Neural cell (in vitro differentiated cells): ENCODE measurements at regions not wholly inside any gene's neighbourhood (a gene's known extent, or its start where the extent isn't known, plus 50 kb on each side); places are given as distances from the start of the nearest gene placed in this dataset.

Experiments
- H2AFZ ChIP-seq: fragments of 200-600, 300-800 bp; sonication (generic), shearing (Covaris generic); 2 replicates; pipeline ENCODE4 v1.6.0; 2014; ENCODE audit warnings: low read depth, mild to moderate bottlenecking, antibody characterized with exemption, low read length, moderate library complexity
- H3F3A ChIP-seq: fragments of 200-600 bp; shearing (Covaris generic); 2 replicates; pipeline ENCODE4 v1.6.1; 2016; ENCODE audit warnings: mild to moderate bottlenecking, moderate library complexity, mixed read lengths, antibody characterized with exemption, low read length; ENCODE audit not compliant: insufficient read depth, poor library complexity, severe bottlenecking
- H3K27ac ChIP-seq: fragments of 200-600, 300-800 bp; sonication (generic), shearing (Covaris generic); 2 replicates; pipeline ENCODE4 v1.5.1; 2014; ENCODE audit warnings: mild to moderate bottlenecking, low read length, moderate library complexity
- H3K27me3 ChIP-seq: fragments of 300-800, 200-600 bp; sonication (generic), shearing (Covaris generic); 2 replicates; pipeline ENCODE4 v1.6.0; 2014; ENCODE audit warnings: mild to moderate bottlenecking, low read depth, low read length, moderate library complexity; ENCODE audit not compliant: insufficient read depth
- H3K36me3 ChIP-seq: fragments of 300-800, 200-600 bp; sonication (generic), shearing (Covaris generic); 2 replicates; pipeline ENCODE4 v1.5.1; 2014; ENCODE audit warnings: mild to moderate bottlenecking, antibody characterized with exemption, low read length, moderate library complexity; ENCODE audit not compliant: insufficient read depth
- H3K4me2 ChIP-seq: fragments of 300-800, 200-600 bp; sonication (generic), shearing (Covaris generic); 2 replicates; pipeline ENCODE4 v1.6.0; 2014; ENCODE audit warnings: mild to moderate bottlenecking, low read length
- H3K4me3 ChIP-seq: fragments of 300-800, 200-600 bp; sonication (generic), shearing (Covaris generic); 2 replicates; pipeline ENCODE4 v1.5.1; 2014; ENCODE audit warnings: mild to moderate bottlenecking, low read length, moderate library complexity
- H3K79me2 ChIP-seq: fragments of 200-600 bp; shearing (Covaris generic); replicated peaks from 2 replicates; pipeline ENCODE4 v1.6.0; 2014; ENCODE audit warnings: mild to moderate bottlenecking, low read length, moderate library complexity; ENCODE audit not compliant: insufficient read depth
- H3K9ac ChIP-seq: fragments of 300-800, 200-600 bp; sonication (generic), shearing (Covaris generic); 2 replicates; pipeline ENCODE4 v1.6.1; 2016; ENCODE audit warnings: mild to moderate bottlenecking, low read length, mixed read lengths
- H3K9me2 ChIP-seq: fragments of 200-600 bp; shearing (Covaris generic); 2 replicates; pipeline ENCODE4 v1.6.1; 2016; ENCODE audit warnings: mild to moderate bottlenecking, low read length, mixed read lengths; ENCODE audit not compliant: insufficient read depth
- H3K9me3 ChIP-seq: fragments of 200-600, 300-800 bp; sonication (generic), shearing (Covaris generic); 2 replicates; pipeline ENCODE4 v1.6.1; 2016; ENCODE audit warnings: mild to moderate bottlenecking, mixed run types, low read length, moderate library complexity, mixed read lengths
- H4K20me1 ChIP-seq: fragments of 200-600 bp; shearing (Covaris generic); 2 replicates; pipeline ENCODE4 v1.6.1; 2016; ENCODE audit warnings: mild to moderate bottlenecking, mixed run types; ENCODE audit not compliant: insufficient read depth
- CTCF ChIP-seq: fragments of 450-650 bp; IDR thresholded peaks from 2 replicates; pipeline ENCODE4 v1.5.1; 2014; ENCODE audit warnings: antibody characterized with exemption, mild to moderate bottlenecking, moderate library complexity; ENCODE audit not compliant: poor library complexity, severe bottlenecking
- EP300 ChIP-seq: fragments of 450-650 bp; conservative IDR thresholded peaks from 2 replicates; pipeline ENCODE4 v1.6.1; 2014; ENCODE audit warnings: antibody characterized with exemption, mild to moderate bottlenecking, moderate library complexity; ENCODE audit not compliant: poor library complexity, severe bottlenecking
- EZH2 ChIP-seq: fragments of 200-600, 300-800 bp; shearing (Covaris generic), sonication (generic); IDR thresholded peaks from 2 replicates; pipeline ENCODE4 v1.6.1; 2014; ENCODE audit warnings: antibody characterized with exemption, low read length, borderline replicate concordance, mild to moderate bottlenecking; ENCODE audit not compliant: insufficient read depth, poor library complexity, severe bottlenecking
- MXI1 ChIP-seq: fragments of 450-650 bp; conservative IDR thresholded peaks from 2 replicates; pipeline ENCODE4 v1.6.1; 2014; ENCODE audit warnings: antibody characterized with exemption, mild to moderate bottlenecking; ENCODE audit not compliant: poor library complexity, severe bottlenecking
- POLR2AphosphoS5 ChIP-seq: IDR thresholded peaks from 2 replicates; pipeline ENCODE4 v1.6.1; 2012
- RAD21 ChIP-seq: fragments of 450-650 bp; conservative IDR thresholded peaks from 2 replicates; pipeline ENCODE4 v1.6.1; 2014; ENCODE audit warnings: antibody characterized with exemption, mild to moderate bottlenecking, moderate library complexity
- REST ChIP-seq: IDR thresholded peaks from 2 replicates; pipeline ENCODE4 v1.6.1; 2012; ENCODE audit warnings: borderline replicate concordance
- SMC3 ChIP-seq: fragments of 450-650 bp; conservative IDR thresholded peaks from 2 replicates; pipeline ENCODE4 v1.6.1; 2014; ENCODE audit warnings: antibody characterized with exemption, mild to moderate bottlenecking, moderate library complexity; ENCODE audit not compliant: poor library complexity
- TAF1 ChIP-seq: IDR thresholded peaks from 2 replicates; pipeline ENCODE4 v1.6.1; 2012; ENCODE audit warnings: low read depth

- H3K9me2 ChIP-seq, result no peaks in the 10 kb centered on the region
- no peaks in the 10 kb centered on the region for H3F3A ChIP-seq
- no peaks in the 10 kb centered on the region for H3K9me3 ChIP-seq
- no peak overlapping the region for H3K4me3 ChIP-seq
- no peaks in the 10 kb centered on the region for H4K20me1 ChIP-seq
- H2AFZ ChIP-seq, result no peak overlapping the region
- H3K36me3 ChIP-seq, result no peaks in the 10 kb centered on the region
- H3K27me3 ChIP-seq, result no peaks in the 10 kb centered on the region
- no peak for TF ChIP-seq CTCF
- no peak for TF ChIP-seq SMC3
- TF ChIP-seq RAD21, result no peak
- no peak for TF ChIP-seq POLR2AphosphoS5
- no peak for TF ChIP-seq REST
- H3K4me2 ChIP-seq, result no peak overlapping the region
- H3K79me2 ChIP-seq, result no peaks in the 10 kb centered on the region
- H3K27ac ChIP-seq, result no peak overlapping the region
- H3K9ac ChIP-seq, result no peak overlapping the region
Observed at GRCh38 chr20:40280616-40281015, 408.4 kb downstream of the MAFB start.

DNA sequence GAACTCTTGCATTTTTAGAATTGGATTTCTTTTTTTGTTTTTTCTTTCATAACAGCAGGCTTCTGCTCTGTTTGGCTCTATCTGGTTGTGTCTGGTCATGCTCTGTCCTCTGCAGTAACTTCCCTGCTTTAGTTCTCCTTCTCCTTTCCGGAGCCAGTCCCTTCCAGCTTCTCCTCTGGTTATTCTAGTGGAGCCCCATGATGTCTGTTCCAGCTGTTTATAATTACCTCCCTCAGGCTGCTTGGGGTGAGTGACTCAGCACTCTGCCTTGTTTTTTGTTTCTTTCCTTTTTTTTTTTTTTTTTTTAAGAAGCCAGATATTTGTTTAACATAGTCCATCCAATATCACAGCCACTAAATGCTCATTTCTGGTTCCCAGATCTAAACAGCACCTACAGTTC, 409.6 kb downstream of the MAFB start:
- no peak overlapping the region for H2AFZ ChIP-seq
- no peak overlapping the region for H3K9ac ChIP-seq
- no peak overlapping the region for H3K27ac ChIP-seq

More for the DNA sequence above, 409.6 kb downstream of the MAFB start:
- H3K9me2 ChIP-seq, result no peaks in the 10 kb centered on the region
- no peaks in the 10 kb centered on the region for H3K9me3 ChIP-seq
- no peak overlapping the region for H3K4me3 ChIP-seq
- H3K36me3 ChIP-seq, result no peaks in the 10 kb centered on the region
- H3F3A ChIP-seq, result no peaks in the 10 kb centered on the region
- H3K79me2 ChIP-seq, result no peaks in the 10 kb centered on the region
- no peaks in the 10 kb centered on the region for H4K20me1 ChIP-seq
- no peaks in the 10 kb centered on the region for H3K27me3 ChIP-seq
- H3K4me2 ChIP-seq, result no peak overlapping the region
- no peak for TF ChIP-seq MXI1
- TF ChIP-seq EZH2, result no peak
- TF ChIP-seq CTCF, result no peak
- no peak for TF ChIP-seq SMC3
- TF ChIP-seq RAD21, result no peak
- no peak for TF ChIP-seq POLR2AphosphoS5
- no peak for TF ChIP-seq TAF1
- no peak for TF ChIP-seq EP300
- no peak for TF ChIP-seq REST
